ENCODE measurements at regions not wholly inside any gene's neighbourhood (a gene's known extent, or its start where the extent isn't known, plus 50 kb on each side); places are given as distances from the start of the nearest gene placed in this dataset.

DNA sequence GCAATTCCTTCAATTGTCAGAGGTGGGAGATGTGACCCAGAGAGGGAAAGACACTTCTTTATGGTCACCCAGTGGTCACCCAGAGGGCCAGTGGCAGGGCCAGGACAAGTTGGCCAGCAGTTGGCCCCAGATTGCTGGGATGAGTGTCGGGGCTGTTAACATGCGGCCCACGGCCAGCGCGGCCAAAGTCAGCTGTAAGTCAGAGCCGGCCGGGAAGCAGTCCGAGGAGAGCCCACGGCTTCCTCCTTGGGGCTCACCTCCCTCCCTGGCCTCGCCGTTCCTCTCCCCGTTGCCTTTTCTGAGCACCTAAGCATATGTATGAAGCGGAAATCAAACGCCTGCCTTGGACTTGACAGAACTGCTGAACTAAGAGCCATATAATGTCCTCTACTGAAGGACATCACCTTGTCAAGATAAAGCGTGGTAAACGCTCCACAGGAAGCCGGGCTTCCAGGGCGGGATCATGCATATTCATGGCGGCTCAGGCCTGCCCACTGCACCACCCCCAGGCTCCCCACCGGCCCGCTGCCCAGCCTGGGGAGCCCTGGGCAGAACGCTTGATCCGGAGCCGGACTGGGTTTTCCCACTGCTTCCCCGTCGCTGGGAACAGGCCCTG lies 245.4 kb upstream of the POU3F1 start (continued):
- TF ChIP-seq, protein P1, sequence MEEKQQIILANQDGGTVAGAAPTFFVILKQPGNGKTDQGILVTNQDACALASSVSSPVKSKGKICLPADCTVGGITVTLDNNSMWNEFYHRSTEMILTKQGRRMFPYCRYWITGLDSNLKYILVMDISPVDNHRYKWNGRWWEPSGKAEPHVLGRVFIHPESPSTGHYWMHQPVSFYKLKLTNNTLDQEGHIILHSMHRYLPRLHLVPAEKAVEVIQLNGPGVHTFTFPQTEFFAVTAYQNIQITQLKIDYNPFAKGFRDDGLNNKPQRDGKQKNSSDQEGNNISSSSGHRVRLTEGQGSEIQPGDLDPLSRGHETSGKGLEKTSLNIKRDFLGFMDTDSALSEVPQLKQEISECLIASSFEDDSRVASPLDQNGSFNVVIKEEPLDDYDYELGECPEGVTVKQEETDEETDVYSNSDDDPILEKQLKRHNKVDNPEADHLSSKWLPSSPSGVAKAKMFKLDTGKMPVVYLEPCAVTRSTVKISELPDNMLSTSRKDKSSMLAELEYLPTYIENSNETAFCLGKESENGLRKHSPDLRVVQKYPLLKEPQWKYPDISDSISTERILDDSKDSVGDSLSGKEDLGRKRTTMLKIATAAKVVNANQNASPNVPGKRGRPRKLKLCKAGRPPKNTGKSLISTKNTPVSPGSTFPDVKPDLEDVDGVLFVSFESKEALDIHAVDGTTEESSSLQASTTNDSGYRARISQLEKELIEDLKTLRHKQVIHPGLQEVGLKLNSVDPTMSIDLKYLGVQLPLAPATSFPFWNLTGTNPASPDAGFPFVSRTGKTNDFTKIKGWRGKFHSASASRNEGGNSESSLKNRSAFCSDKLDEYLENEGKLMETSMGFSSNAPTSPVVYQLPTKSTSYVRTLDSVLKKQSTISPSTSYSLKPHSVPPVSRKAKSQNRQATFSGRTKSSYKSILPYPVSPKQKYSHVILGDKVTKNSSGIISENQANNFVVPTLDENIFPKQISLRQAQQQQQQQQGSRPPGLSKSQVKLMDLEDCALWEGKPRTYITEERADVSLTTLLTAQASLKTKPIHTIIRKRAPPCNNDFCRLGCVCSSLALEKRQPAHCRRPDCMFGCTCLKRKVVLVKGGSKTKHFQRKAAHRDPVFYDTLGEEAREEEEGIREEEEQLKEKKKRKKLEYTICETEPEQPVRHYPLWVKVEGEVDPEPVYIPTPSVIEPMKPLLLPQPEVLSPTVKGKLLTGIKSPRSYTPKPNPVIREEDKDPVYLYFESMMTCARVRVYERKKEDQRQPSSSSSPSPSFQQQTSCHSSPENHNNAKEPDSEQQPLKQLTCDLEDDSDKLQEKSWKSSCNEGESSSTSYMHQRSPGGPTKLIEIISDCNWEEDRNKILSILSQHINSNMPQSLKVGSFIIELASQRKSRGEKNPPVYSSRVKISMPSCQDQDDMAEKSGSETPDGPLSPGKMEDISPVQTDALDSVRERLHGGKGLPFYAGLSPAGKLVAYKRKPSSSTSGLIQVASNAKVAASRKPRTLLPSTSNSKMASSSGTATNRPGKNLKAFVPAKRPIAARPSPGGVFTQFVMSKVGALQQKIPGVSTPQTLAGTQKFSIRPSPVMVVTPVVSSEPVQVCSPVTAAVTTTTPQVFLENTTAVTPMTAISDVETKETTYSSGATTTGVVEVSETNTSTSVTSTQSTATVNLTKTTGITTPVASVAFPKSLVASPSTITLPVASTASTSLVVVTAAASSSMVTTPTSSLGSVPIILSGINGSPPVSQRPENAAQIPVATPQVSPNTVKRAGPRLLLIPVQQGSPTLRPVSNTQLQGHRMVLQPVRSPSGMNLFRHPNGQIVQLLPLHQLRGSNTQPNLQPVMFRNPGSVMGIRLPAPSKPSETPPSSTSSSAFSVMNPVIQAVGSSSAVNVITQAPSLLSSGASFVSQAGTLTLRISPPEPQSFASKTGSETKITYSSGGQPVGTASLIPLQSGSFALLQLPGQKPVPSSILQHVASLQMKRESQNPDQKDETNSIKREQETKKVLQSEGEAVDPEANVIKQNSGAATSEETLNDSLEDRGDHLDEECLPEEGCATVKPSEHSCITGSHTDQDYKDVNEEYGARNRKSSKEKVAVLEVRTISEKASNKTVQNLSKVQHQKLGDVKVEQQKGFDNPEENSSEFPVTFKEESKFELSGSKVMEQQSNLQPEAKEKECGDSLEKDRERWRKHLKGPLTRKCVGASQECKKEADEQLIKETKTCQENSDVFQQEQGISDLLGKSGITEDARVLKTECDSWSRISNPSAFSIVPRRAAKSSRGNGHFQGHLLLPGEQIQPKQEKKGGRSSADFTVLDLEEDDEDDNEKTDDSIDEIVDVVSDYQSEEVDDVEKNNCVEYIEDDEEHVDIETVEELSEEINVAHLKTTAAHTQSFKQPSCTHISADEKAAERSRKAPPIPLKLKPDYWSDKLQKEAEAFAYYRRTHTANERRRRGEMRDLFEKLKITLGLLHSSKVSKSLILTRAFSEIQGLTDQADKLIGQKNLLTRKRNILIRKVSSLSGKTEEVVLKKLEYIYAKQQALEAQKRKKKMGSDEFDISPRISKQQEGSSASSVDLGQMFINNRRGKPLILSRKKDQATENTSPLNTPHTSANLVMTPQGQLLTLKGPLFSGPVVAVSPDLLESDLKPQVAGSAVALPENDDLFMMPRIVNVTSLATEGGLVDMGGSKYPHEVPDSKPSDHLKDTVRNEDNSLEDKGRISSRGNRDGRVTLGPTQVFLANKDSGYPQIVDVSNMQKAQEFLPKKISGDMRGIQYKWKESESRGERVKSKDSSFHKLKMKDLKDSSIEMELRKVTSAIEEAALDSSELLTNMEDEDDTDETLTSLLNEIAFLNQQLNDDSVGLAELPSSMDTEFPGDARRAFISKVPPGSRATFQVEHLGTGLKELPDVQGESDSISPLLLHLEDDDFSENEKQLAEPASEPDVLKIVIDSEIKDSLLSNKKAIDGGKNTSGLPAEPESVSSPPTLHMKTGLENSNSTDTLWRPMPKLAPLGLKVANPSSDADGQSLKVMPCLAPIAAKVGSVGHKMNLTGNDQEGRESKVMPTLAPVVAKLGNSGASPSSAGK (IDR thresholded peaks at IDR 0.05): peak; percentile 88
- TF ChIP-seq SIN3B (IDR thresholded peaks at IDR 0.05; ENCODE audit: low read depth): no peak
- TF ChIP-seq, protein P2, sequence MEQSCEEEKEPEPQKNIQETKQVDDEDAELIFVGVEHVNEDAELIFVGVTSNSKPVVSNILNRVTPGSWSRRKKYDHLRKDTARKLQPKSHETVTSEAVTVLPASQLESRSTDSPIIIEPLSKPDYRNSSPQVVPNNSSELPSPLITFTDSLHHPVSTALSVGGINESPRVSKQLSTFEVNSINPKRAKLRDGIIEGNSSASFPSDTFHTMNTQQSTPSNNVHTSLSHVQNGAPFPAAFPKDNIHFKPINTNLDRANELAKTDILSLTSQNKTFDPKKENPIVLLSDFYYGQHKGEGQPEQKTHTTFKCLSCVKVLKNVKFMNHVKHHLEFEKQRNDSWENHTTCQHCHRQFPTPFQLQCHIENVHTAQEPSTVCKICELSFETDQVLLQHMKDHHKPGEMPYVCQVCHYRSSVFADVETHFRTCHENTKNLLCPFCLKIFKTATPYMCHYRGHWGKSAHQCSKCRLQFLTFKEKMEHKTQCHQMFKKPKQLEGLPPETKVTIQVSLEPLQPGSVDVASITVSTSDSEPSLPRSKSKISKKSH (CRISPR knock-in tag; IDR thresholded peaks at IDR 0.05): no peak
- TF ChIP-seq ZNF644 (tag; IDR thresholded peaks at IDR 0.05; ENCODE audit: low read depth): 0 out of 2 replicates have a peak, but pooled peaks have one; percentile 49
- TF ChIP-seq, protein P3, sequence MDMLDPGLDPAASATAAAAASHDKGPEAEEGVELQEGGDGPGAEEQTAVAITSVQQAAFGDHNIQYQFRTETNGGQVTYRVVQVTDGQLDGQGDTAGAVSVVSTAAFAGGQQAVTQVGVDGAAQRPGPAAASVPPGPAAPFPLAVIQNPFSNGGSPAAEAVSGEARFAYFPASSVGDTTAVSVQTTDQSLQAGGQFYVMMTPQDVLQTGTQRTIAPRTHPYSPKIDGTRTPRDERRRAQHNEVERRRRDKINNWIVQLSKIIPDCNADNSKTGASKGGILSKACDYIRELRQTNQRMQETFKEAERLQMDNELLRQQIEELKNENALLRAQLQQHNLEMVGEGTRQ (CRISPR knock-in tag; IDR thresholded peaks at IDR 0.05): no peak
- no peak for TF ChIP-seq MTA2 (IDR thresholded peaks at IDR 0.05; ENCODE audit: low read depth)
- no peak for TF ChIP-seq ZNF696 (CRISPR knock-in tag; conservative IDR thresholded peaks at IDR 0.05)
- TF ChIP-seq FOSL1 (tag; conservative IDR thresholded peaks at IDR 0.05): no peak
- TF ChIP-seq ARNT (IDR thresholded peaks at IDR 0.05): no peak
- TF ChIP-seq EHMT2 (IDR thresholded peaks at IDR 0.05): peak; percentile 15; the same call in 1 of the 2 replicates
- TF ChIP-seq FOXJ2 (tag; IDR thresholded peaks at IDR 0.05): no peak
- TF ChIP-seq MEIS2 (IDR thresholded peaks at IDR 0.05; ENCODE audit: partially characterized antibody): peak; percentile 69
- TF ChIP-seq, protein P4, sequence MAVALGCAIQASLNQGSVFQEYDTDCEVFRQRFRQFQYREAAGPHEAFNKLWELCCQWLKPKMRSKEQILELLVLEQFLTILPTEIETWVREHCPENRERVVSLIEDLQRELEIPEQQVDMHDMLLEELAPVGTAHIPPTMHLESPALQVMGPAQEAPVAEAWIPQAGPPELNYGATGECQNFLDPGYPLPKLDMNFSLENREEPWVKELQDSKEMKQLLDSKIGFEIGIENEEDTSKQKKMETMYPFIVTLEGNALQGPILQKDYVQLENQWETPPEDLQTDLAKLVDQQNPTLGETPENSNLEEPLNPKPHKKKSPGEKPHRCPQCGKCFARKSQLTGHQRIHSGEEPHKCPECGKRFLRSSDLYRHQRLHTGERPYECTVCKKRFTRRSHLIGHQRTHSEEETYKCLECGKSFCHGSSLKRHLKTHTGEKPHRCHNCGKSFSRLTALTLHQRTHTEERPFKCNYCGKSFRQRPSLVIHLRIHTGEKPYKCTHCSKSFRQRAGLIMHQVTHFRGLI (CRISPR knock-in tag; IDR thresholded peaks at IDR 0.05): no peak
- TF ChIP-seq TCF3 (CRISPR knock-in tag; IDR thresholded peaks at IDR 0.05): no peak

Measured in K562 (cell line).